Activated naive CD4-positive, alpha-beta T cell treated with anti-CD3 and anti-CD28 coated beads, Interleukin-2, amount 50 U/mL, for 72 hours (primary cell): ENCODE measurements at regions not wholly inside any gene's neighbourhood (a gene's known extent, or its start where the extent isn't known, plus 50 kb on each side); places are given as distances from the start of the nearest gene placed in this dataset.
"Not testable (repeated sequence)": the region's sequence is repeated elsewhere in the genome, so short reads cannot be mapped to it uniquely, and the experiment has no call there.

Source experiments
- ATAC-seq, 2 donors: fragments of 150-1000 bp; cut with Tn5 transposase; 2 replicates each; pipeline ENCODE4 v1.10.0; 2021; ENCODE audit warnings: mild to moderate bottlenecking in 2 of 2, moderate library complexity in 2 of 2
- DNase-seq, 2 donors: peaks; one replicate each; pipeline ENCODE4 v3.0.0; 2021 to 2022; ENCODE audit warnings: low spot score in 2 of 2
- H3K27ac Mint-ChIP-seq, 2 donors: one replicate each; pipeline ENCODE4 v1.8.0; 2022; ENCODE audit warnings: mild to moderate bottlenecking in 2 of 2, mixed read lengths in 2 of 2
- H3K36me3 Mint-ChIP-seq, 2 donors: one replicate each; pipeline ENCODE4 v1.8.0; 2022; ENCODE audit warnings: mixed read lengths in 2 of 2
- H3K9me3 Mint-ChIP-seq, 2 donors: one replicate each; pipeline ENCODE4 v1.8.0; 2022; ENCODE audit warnings: mixed read lengths in 2 of 2

- no peak for ATAC-seq
- no peaks in the 10 kb centered on the region for H3K9me3 Mint-ChIP-seq
- peaks cover 0 to 4% of the 10 kb centered on the region in 2 donors for H3K36me3 Mint-ChIP-seq
Observed at GRCh38 chr7:138205614-138206150, 129.4 kb downstream of the AKR1D1 start.

GRCh38 chr7:138207555-138207971 is 131.3 kb downstream of the AKR1D1 start:
- Mint-ChIP-seq H3K9me3 (no peaks in the 10 kb centered on the region), H3K36me3 (peaks cover 0 to 4% of the 10 kb centered on the region in 2 donors), H3K27ac (no peak overlapping the region)
- DNase-seq, result no peak
- no peak for ATAC-seq

More at GRCh38 chr7:138205614-138206150, 129.4 kb downstream of the AKR1D1 start:
- H3K27ac Mint-ChIP-seq, result no peak overlapping the region
- DNase-seq, result no peak

GRCh38 chr7:138208142-138208570 is 131.9 kb downstream of the AKR1D1 start:
- ATAC-seq (no peak), DNase-seq (no peak)
- no peak overlapping the region for H3K27ac Mint-ChIP-seq
- no peaks in the 10 kb centered on the region for H3K9me3 Mint-ChIP-seq
- peaks cover 0 to 4% of the 10 kb centered on the region in 2 donors for H3K36me3 Mint-ChIP-seq

GRCh38 chr7:138208864-138209263 is 132.6 kb downstream of the AKR1D1 start:
- DNase-seq (no peak), ATAC-seq (no peak)
- peaks cover 0 to 4% of the 10 kb centered on the region in 2 donors for H3K36me3 Mint-ChIP-seq
- H3K27ac Mint-ChIP-seq, result no peak overlapping the region
- H3K9me3 Mint-ChIP-seq, result no peaks in the 10 kb centered on the region

- no peaks in the 10 kb centered on the region for H3K9me3 Mint-ChIP-seq
- no peak for ATAC-seq
- H3K36me3 Mint-ChIP-seq, result peaks cover 0 to 7% of the 10 kb centered on the region in 2 donors
- no peak overlapping the region for H3K27ac Mint-ChIP-seq
- DNase-seq, result no peak
Observed at GRCh38 chr7:138212314-138212713, 136.1 kb downstream of the AKR1D1 start.

GRCh38 chr7:138214926-138215325 is 138.7 kb downstream of the AKR1D1 start:
- DNase-seq (no peak), ATAC-seq (no peak)
- Mint-ChIP-seq H3K27ac (no peak overlapping the region), H3K36me3 (peaks cover 4 to 7% of the 10 kb centered on the region in 2 donors), H3K9me3 (peaks cover 4 to 7% of the 10 kb centered on the region in 2 donors)

- not testable (repeated sequence) for DNase-seq, ATAC-seq, H3K27ac Mint-ChIP-seq
- peaks cover 16 to 18% of the 10 kb centered on the region in 2 donors for H3K9me3 Mint-ChIP-seq
- H3K36me3 Mint-ChIP-seq, result peaks cover 15 to 25% of the 10 kb centered on the region in 2 donors
Observed at GRCh38 chr7:138220321-138220720, 144.1 kb downstream of the AKR1D1 start.

GRCh38 chr7:138221388-138221787 is 145.1 kb downstream of the AKR1D1 start:
- Mint-ChIP-seq H3K9me3 (peaks cover 16 to 18% of the 10 kb centered on the region in 2 donors), H3K36me3 (peaks cover 15 to 23% of the 10 kb centered on the region in 2 donors)
- not testable (repeated sequence) for H3K27ac Mint-ChIP-seq, DNase-seq, ATAC-seq

- ATAC-seq (peak in 1 of 2 donors; percentile 20), DNase-seq (no peak)
- Mint-ChIP-seq H3K9me3 (peaks cover 14 to 16% of the 10 kb centered on the region in 2 donors), H3K27ac (no peak overlapping the region), H3K36me3 (peaks cover 15 to 23% of the 10 kb centered on the region in 2 donors)
Observed at GRCh38 chr7:138223402-138223879, 147.2 kb downstream of the AKR1D1 start.

- no peak for DNase-seq
- ATAC-seq, result no peak
- Mint-ChIP-seq H3K9me3 (peaks cover 2 to 9% of the 10 kb centered on the region in 2 donors), H3K36me3 (peaks cover under 1 to 8% of the 10 kb centered on the region in 2 donors), H3K27ac (no peak overlapping the region)
Observed at GRCh38 chr7:138226001-138226476, 149.8 kb downstream of the AKR1D1 start.

- DNase-seq, result no peak
- Mint-ChIP-seq H3K9me3 (peaks cover 0 to under 1% of the 10 kb centered on the region in 2 donors), H3K36me3 (peaks cover 0 to under 1% of the 10 kb centered on the region in 2 donors), H3K27ac (no peak overlapping the region)
- no peak for ATAC-seq
Observed at GRCh38 chr7:138226745-138227279, 150.6 kb downstream of the AKR1D1 start.

- DNase-seq (no peak), ATAC-seq (no peak)
- peaks cover 0 to 4% of the 10 kb centered on the region in 2 donors for H3K9me3 Mint-ChIP-seq
- no peak overlapping the region for H3K27ac Mint-ChIP-seq
- H3K36me3 Mint-ChIP-seq, result no peaks in the 10 kb centered on the region
Observed at GRCh38 chr7:138228119-138228518, 151.9 kb downstream of the AKR1D1 start.

GRCh38 chr7:138228769-138229168 is 152.5 kb downstream of the AKR1D1 start:
- ATAC-seq, result no peak
- no peak overlapping the region for H3K27ac Mint-ChIP-seq
- peaks cover 0 to 8% of the 10 kb centered on the region in 2 donors for H3K9me3 Mint-ChIP-seq
- H3K36me3 Mint-ChIP-seq, result no peaks in the 10 kb centered on the region
- DNase-seq, result no peak

- ATAC-seq (no peak), DNase-seq (no peak)
- Mint-ChIP-seq H3K36me3 (no peaks in the 10 kb centered on the region), H3K9me3 (peaks cover 0 to 8% of the 10 kb centered on the region in 2 donors), H3K27ac (no peak overlapping the region)
Observed at GRCh38 chr7:138233189-138233588, 156.9 kb downstream of the AKR1D1 start.

GRCh38 chr7:138235207-138235606 is 158.9 kb downstream of the AKR1D1 start:
- ATAC-seq (no peak), DNase-seq (no peak)
- Mint-ChIP-seq H3K36me3 (no peaks in the 10 kb centered on the region), H3K9me3 (peaks cover 0 to 8% of the 10 kb centered on the region in 2 donors), H3K27ac (no peak overlapping the region)

GRCh38 chr7:138237995-138238394 is 161.7 kb downstream of the AKR1D1 start:
- Mint-ChIP-seq H3K27ac (no peak overlapping the region), H3K9me3 (peaks cover 0 to 5% of the 10 kb centered on the region in 2 donors), H3K36me3 (no peaks in the 10 kb centered on the region)

GRCh38 chr7:138238734-138239659 is 162.7 kb downstream of the AKR1D1 start:
- no peaks in the 10 kb centered on the region for H3K9me3 Mint-ChIP-seq
- H3K36me3 Mint-ChIP-seq, result no peaks in the 10 kb centered on the region
- DNase-seq, result no peak
- no peak for ATAC-seq
- H3K27ac Mint-ChIP-seq, result no peak overlapping the region

More at GRCh38 chr7:138237995-138238394, 161.7 kb downstream of the AKR1D1 start:
- DNase-seq (no peak), ATAC-seq (no peak)
